Glomerular endothelial cell (primary cell): ENCODE measurements at regions not wholly inside any gene's neighbourhood (a gene's known extent, or its start where the extent isn't known, plus 50 kb on each side); places are given as distances from the start of the nearest gene placed in this dataset.

Experiments
- DNase-seq: peaks from one replicate; pipeline ENCODE4 v3.0.0-alpha.2; 2011; ENCODE audit warnings: low read depth, low spot score; ENCODE audit errors: extremely low read depth

GRCh38 chr2:5839550-5839949 is 147.4 kb downstream of the SOX11 start:
- no peak for DNase-seq

DNA sequence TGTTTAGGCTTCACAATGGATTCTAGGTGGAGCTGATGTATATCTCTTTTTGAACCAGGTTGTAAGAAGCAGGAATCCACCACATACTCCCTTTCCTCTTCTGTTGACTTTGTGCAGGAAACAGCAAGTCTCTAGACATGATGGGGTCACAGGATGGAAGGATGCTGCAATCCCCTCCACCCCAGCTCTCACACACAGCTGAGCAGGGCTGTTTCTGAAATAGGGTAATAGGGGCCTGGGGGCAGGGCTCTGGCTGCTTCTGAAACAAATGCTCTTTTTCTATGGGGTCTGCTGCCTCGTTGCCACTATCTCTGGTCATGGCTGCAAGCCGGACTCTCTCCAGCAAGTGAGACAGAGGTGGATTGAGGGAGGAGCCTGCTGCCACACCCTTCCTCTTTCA is 148.9 kb downstream of the SOX11 start:
- no peak for DNase-seq

- DNase-seq: no peak
These were observed 150.1 kb downstream of the SOX11 start for GRCh38 chr2:5842326-5842725.

DNA sequence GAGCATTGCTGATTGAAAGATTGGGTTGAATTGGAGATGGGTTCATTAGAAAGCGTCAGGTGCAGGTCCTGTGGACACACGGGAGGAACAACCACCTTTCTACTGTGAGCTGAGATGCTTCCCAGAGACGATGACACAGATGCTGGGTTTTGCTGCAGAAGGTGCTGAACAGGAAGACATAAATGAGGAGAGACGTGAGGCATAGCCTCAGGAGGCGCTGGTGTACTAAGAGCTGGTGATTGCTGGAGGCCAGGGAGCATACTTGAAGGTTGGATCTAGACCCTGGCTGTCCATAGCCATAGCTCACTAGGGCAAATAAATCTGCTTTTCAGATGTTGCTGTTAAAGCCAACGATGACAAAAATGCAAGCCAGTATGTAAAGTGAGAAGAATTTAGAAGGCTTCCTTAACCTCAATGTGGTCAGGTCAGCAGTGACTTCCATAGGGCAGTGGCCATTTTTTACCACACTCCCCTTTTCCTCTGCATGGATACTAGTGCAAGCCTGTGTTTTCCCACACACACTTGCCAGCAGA is 153.7 kb downstream of the SOX11 start:
- DNase-seq: no peak

DNA sequence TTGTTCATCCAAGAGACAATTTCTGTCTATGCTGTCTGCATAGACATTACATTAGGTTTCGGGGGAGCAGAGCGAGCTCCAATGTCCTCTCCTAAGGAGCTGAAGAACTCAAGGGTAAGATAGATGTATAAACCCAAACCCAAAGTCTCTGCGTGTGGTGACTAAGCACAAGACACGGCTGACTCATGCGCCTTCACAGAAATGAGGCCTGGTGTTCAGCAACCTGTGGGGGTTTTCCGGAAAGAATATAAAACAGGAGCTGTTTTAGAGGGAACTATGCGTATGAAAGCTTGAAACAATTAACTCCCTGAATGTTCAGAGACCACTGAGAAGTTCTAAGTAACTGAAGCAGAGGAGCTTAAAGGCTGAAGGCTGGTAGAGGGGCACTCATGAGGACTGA is 154.7 kb downstream of the SOX11 start:
- no peak for DNase-seq

DNA sequence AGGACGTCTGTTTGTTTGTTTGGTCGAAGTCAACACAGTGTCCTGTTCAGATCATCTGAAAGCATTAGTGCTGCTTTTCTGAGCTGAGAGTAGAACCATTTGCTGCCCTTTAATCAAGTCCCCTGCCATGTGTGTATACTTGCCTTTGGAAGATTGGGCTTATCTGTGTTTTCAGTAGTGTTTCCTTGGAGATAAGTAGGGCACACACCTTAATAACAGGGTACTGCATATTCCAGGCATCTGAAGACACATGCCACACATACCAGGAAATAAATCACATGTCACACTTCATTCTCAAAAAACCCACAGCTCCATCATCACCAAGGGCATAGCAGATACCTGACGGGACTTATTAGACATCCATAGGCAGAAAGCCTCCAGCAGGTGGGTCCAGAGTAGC is 157.4 kb downstream of the SOX11 start:
- no peak for DNase-seq

- DNase-seq: no peak
These were observed 159.2 kb downstream of the SOX11 start for GRCh38 chr2:5851410-5851809.

DNA sequence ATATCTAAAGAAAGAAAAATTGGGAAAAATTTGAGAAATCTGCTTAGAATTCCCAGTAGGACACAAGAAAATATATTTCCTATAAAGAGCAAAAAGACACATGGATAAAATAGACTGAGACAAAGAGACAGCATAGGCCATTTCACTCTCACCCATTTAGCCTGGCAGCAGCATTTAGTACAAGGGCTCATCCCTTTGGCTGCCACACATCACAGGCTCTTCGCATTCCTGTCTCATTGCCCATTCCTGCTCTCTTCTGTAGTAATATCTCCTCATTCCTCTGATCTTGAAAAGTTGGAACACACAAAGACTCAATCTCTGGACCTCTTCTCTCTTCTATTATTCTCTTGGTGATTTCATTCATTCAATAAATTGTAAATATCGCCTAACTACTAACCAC is 162.6 kb downstream of the SOX11 start:
- DNase-seq: no peak

DNA sequence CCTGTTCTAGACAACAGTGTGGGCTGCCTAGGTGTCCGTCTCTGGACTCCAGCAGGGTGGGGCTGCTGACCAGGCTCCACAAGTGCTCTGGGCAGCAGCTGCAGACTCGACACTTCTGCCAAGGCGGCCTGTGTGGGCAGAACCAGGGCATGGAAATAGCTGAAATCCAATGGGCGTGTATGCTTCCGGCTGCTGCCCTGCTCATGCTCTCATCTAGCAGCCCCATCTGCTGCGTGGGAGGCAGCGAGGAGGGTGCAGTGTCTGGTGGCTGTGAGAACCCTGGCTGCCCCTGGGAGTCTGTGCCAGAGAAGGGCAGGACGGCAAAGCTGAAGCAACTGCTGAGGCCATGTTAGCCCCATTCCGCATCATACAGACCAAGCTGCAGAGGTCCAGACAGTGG is 174.9 kb downstream of the SOX11 start:
- no peak for DNase-seq

DNA sequence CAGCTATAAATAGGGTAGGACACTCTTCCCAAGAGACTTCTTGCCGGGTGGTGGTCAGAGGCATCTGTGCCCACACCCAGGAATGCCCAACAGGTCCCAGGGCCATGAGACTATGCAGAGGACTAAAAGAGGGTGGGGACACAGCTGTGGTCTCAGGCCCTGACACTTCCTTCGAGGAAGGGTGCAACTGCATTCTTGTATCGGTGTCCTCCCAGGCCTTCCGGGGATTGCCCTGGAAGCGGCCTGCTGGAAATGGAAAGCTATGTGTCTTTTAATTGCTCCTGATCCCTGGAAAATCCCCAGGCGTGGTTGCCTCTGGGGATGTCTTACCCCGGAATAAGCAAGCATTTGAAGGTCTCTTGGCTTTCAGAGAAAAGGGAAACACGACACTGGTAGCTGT is 176.7 kb downstream of the SOX11 start:
- no peak for DNase-seq

- DNase-seq: no peak
These were observed 177.8 kb downstream of the SOX11 start for GRCh38 chr2:5869936-5870335.

GRCh38 chr2:5877360-5877759 is 185.2 kb downstream of the SOX11 start:
- no peak for DNase-seq

DNA sequence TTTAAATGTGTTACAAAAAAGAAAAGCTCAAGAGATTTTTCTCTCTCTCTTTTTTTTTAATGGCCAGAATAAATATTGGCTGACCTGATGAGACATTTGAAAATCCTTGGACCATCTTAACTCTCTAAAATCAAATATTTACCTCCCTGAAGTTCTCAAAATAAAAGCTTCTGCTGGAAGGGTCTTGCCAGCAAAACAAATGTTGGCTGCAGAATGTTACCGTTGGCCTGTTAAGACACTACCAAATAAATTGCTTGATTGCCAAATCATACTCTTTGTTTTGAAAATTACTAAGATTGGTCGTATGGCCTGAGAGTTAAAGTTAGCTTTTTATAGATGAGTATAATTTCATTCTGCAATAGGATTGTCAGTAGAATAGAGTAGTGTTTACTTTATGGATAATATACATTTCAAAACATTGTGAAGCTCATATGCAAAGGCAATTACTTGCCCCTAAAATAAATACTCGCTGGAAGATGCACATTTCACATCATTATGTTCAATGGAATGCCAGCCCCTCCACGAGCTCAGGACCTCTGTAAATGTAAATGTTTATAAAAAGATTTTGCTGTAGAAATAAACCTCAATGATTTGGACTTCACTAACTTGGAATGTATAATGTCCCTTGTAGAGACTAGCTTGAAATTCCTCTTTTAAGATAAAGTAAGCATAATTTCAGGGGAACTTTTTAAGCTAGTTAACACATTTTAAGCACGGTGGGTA is 193.4 kb downstream of the SOX11 start:
- DNase-seq: no peak

DNA sequence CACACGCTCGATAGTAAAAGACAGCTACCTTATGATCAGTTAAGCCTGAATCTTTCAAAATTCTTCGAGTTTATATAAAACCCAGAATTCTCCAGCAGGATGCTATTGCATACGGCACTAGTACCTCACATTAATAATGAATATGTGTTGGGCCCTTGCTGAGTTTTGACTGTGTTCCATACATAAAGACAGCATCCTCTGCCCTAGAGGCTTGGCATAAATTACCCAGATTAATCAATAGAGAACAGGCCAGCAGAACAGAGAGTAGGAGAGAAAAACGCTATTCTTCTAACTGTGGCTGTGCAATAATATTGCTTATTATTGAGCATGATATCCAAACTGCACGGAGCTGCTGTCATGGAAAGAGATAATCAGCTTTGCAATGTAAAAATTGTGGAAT is 194.3 kb downstream of the SOX11 start:
- no peak for DNase-seq

- DNase-seq: no peak
These were observed 195.9 kb downstream of the SOX11 start for GRCh38 chr2:5888126-5888525.

GRCh38 chr2:5889519-5889918 is 197.3 kb downstream of the SOX11 start:
- no peak for DNase-seq

DNA sequence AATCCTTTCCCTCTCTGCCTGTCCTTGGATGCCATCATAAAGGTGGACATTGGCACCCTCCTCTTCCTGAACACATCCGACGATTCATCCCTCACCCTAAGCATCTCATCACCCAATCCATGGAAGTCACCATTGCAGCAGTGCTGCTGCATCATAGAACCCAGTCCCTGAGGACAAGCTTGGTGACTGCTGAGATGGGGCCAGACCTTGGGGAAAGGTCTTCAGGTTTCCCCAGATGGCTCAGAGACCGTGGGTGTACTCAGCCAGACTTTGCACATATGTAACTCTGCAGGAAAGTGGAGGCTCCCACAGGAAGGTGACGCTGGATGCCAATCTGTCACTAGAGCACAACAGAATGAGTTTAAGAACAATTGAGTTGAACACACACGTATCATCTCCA is 202.2 kb downstream of the SOX11 start:
- DNase-seq: no peak

GRCh38 chr2:5895284-5895683 is 203.1 kb downstream of the SOX11 start:
- DNase-seq: no peak

DNA sequence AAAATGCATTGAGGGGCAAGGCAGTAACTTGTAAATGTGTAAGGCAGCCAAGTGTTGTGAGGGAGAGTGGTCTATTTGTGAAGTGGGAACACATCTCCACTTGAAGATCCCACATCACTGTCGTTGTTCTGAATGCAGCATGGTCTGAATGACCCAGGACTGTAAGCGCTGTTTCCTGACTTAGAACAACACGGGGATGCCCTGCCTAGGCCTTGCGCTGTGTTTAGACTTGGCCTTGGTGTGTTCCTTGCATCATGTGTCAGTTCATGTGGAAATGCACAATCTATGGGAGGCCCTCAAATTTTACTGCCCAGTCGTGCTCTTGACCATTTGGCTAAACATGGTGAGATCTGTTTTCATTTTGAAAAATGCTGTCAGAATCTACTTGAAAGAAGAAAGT is 205.1 kb downstream of the SOX11 start:
- DNase-seq: no peak

DNA sequence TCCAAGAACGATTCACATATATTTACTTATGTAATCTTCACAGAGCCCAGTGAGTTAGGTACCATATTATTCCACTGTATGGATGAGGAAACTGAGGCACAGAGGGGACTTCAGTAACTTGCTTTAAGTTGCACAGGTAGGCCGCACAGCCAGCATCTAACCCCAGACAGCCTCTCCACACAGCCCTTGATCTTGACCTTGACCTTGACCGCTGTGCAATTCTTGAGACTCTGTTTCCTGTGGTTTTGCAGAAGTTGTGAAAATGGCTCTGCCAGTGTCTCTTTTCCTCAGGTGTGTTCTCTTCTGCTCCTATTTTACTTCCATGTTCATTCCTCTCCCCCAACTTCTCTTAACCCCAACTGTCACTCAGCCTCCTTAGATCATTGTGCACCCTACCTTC is 206.5 kb downstream of the SOX11 start:
- DNase-seq: no peak

GRCh38 chr2:5905661-5906060 is 213.5 kb downstream of the SOX11 start:
- no peak for DNase-seq

GRCh38 chr2:5908071-5908470 is 215.9 kb downstream of the SOX11 start:
- DNase-seq: no peak

- DNase-seq: no peak
These were observed 219.5 kb downstream of the SOX11 start for GRCh38 chr2:5911718-5912117.
